Hepatocyte (in vitro differentiated cells): ENCODE measurements at regions not wholly inside any gene's neighbourhood (a gene's known extent, or its start where the extent isn't known, plus 50 kb on each side); places are given as distances from the start of the nearest gene placed in this dataset.
"Not testable (repeated sequence)": the region's sequence is repeated elsewhere in the genome, so short reads cannot be mapped to it uniquely, and the experiment has no call there.

Source experiments
- CTCF ChIP-seq: fragments of 200-600 bp; sonication (generic); IDR thresholded peaks from 2 replicates; pipeline ENCODE4 v1.5.1; 2016; ENCODE audit warnings: antibody characterized with exemption, mild to moderate bottlenecking; ENCODE audit not compliant: poor library complexity
- EZH2 ChIP-seq: fragments of 200-600 bp; sonication (generic); IDR thresholded peaks from 2 replicates; pipeline ENCODE4 v1.6.1; 2016; ENCODE audit warnings: antibody characterized with exemption, mild to moderate bottlenecking, borderline replicate concordance
- EZH2phosphoT487 ChIP-seq: fragments of 200-600 bp; sonication (generic); IDR thresholded peaks from one replicate; pipeline ENCODE4 v1.6.1; 2018; ENCODE audit warnings: antibody characterized with exemption, mild to moderate bottlenecking, low read depth, moderate library complexity; ENCODE audit not compliant: unreplicated experiment, severe bottlenecking

- TF ChIP-seq CTCF = peak; percentile 5
- TF ChIP-seq EZH2, EZH2phosphoT487: not testable (repeated sequence)
Measured at GRCh38 chr16:18131587-18131986, 204.9 kb downstream of the NPIPA8 start.
